ENCODE measurements at regions not wholly inside any gene's neighbourhood (a gene's known extent, or its start where the extent isn't known, plus 50 kb on each side); places are given as distances from the start of the nearest gene placed in this dataset.
"Not testable (repeated sequence)": the region's sequence is repeated elsewhere in the genome, so short reads cannot be mapped to it uniquely, and the experiment has no call there.

- no peak for DNase-seq
These were observed 84.7 kb upstream of the SIRPA start for GRCh38 chr20:1810572-1810925.

DNA sequence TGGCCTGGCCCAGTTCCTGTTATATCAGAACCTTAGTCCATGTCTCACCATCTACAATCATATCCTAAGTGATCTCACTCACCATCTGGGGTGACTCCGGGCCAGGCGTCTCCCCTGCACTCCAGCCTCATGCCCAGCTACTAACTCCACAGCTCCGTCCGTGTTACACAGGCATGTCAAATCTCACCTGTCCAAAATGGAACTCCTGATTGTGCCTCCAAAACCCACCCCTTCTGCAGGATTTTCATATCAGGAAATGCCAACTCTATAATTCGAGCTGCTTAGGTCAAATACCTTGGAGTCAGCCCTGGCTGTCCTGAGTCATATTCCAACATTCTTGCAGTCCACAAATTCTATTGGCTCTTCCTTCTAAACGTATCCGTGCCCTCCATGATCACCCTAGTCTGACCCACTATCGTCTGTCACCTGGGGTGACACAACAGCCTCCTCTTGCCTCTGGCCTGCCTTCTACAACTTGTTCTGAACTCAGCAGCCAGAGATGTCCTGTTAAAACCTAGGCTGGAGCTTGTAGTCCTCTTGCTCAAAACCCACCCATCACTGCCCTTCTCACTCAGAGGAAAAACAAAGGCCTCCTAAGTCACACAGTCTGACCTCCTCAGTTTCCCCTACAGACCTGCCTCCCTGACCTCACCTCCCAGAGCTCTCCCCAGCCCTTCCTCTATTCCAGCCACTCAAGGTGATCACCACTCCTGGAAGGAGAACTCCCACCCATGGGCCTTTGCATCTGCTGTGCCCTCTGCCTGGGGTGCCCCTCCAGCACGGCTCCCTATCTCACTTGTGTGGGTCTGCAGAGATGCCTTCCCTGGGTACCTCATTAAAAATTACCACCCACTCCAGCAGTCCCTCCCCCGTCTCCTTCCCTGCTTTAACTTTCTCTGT lies 85.3 kb upstream of the SIRPA start:
- DNase-seq: no peak

DNA sequence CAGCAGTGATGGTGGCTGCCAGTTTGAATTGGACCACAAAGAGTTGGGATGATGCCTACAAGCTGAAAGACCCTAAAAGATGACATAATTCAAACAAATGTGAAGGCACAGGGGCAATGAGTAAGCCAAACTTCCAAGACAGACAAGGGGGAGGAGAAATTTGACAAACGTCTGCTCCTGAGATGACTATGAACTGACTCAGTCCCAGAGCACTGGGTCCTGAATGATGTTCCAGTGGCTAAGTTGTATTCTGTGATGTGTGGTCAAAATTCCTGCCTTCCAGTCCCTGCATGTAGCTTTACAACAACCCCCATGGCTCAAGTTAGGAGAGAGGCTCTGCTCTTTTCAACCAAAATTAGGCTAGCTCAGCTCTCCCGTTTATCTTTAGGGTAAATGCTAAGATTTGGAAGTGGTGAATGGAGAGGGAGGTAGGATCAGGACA lies 86.1 kb upstream of the SIRPA start:
- DNase-seq: no peak

DNA sequence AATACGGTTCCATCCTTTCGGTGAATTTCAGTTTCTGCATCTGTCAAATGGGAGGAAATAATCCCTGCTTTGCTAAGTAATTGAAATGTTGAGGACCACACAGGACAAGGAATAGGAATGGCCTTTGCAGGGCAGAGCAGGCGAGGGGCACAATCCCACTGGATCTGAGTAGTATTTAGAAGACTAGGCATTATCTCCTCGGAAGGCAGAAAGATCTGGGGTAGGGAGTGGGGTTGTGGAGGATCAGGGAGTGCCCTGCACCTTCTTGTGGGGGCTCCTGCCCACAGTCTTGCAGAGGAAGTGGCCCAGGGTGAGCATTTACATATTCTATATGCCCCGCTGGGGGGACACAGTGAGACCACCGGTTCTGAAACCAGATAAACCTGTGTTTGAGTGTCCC lies 87.1 kb upstream of the SIRPA start:
- no peak for DNase-seq

DNA sequence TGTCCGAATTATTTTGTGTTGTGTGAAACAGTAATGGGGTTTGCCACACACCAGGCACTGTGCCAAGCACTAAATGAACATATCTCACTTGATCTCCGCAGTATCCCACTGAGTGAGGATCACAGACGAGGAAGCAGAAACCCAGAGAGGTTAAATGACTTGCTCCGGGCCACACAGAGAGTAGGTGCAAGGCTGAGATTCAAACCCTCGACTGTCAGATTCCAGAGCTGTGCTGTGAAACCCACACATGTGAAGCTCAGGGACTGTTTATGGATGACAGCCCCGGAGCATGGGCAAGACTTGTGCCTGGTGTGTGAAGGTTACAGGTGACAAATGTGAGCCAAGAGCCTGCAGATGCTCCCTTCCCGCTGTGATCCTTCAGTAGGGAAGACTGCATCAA lies 87.8 kb upstream of the SIRPA start:
- DNase-seq: no peak

- DNase-seq: no peak
These were observed 88.8 kb upstream of the SIRPA start for GRCh38 chr20:1806456-1806855.

DNA sequence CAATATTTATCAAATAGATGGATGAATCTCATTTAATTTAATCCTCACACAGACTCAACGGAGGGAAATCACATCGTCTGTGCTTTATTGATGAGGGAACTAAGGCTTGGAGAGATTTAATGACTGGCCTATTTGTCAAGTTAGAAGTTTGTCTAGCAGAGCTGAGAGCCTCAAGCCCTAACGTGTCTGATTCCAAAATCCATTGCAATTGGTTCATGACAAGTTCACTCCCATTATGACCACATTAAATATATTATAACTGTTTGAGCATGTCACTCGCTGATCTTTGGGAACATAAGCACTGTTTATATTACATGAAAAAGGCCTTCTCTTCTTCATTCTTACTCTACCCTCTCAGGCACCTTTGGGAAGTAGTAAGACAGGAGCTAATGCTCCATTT lies 89.4 kb upstream of the SIRPA start:
- no peak for DNase-seq

GRCh38 chr20:1805161-1805581 lies 90.0 kb upstream of the SIRPA start:
- no peak for DNase-seq

- no peak for DNase-seq
These were observed 90.7 kb upstream of the SIRPA start for GRCh38 chr20:1804554-1804956.

DNA sequence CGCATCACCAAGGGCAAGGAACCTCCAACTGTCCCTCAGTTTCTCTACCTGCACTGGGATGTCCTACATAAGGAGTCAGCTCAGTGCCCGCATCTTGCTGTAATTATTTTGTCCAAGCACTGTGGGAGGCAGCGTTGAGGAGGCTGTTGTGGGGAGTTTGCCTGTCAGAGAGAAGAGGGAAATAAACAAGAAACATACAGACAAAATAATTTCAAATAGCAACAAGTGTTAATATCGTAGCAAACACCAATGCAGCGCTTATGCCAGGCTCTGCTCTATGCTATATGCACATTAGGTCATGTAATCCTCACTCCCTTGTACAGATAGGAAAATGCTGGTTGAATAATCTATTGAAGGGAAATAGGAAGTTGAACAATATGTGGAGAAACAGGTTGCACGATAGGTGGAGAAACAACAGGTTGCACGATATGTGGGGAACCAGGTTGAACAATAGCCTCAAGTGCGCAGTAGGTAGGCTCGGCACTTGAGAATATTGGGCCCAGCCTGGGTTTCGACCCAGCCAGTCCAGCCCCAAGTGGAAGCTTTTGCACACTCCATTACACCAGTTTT lies 91.2 kb upstream of the SIRPA start:
- no peak for DNase-seq

GRCh38 chr20:1803061-1803931 lies 91.9 kb upstream of the SIRPA start:
- peak; percentile 84 to 88 for DNase-seq

- DNase-seq: peak; percentile 64 to 70
These were observed 92.7 kb upstream of the SIRPA start for GRCh38 chr20:1802385-1803060.

GRCh38 chr20:1801929-1802306 lies 93.3 kb upstream of the SIRPA start:
- DNase-seq: no peak

GRCh38 chr20:1801225-1801928 lies 93.8 kb upstream of the SIRPA start:
- peak in 1 of 2 experiments; percentile 26 for DNase-seq

GRCh38 chr20:1800777-1801176 lies 94.4 kb upstream of the SIRPA start:
- peak; percentile 47 to 72 for DNase-seq

DNA sequence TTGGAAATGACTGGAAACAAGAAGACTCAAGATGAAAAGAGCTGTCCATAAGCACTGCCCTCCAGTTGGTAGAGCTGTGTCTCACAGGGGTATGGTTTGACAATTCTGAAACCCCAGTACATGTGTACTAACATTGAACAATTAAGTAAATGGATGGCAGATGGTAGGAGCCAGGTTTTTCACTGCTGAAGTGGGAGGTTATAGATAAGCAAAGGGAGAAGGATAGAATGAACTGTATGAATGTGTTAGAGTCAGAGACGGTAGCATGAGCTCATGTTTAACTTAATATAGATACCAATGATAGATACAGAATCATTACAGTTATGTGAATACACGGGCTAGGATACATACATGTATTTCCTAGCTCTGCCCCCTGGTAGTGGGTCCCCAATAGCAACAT lies 95.0 kb upstream of the SIRPA start:
- no peak for DNase-seq

DNA sequence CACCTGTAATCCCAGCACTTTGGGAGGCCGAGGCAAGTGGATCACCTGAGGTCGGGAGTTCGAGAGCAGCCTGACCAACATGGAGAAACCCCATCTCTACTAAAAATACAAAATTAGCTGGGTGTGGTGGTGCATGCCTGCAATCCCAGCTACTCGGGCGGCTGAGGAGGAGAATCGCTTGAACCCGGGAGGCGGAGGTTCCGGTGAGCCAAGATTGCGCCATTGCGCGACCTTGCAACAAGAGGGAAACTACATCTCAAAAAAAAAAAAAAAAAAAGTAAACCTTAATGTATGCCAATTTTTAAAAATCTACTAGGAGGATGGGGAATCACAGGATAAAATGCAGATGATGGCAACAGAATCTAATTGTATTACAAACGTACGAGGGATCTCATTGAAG lies 95.5 kb upstream of the SIRPA start:
- not testable (repeated sequence) for DNase-seq

DNA sequence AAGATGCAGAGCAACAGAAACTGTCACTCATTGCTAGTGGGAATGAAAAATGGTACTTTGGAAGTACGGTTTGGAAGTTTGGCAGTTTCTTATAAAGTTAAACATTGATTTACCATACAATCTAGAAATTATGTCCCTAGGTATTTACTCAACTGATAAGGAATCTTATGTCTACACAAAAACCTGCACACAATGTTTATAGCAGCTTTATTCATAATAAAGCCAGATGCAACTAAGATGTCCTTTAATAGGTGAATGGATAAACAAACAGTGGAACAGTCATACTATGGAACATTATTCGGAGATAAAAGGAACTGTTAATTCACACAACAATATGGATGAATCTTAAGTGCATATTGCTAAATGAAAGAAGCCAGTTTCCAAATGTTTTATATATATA lies 96.2 kb upstream of the SIRPA start:
- no peak for DNase-seq

DNA sequence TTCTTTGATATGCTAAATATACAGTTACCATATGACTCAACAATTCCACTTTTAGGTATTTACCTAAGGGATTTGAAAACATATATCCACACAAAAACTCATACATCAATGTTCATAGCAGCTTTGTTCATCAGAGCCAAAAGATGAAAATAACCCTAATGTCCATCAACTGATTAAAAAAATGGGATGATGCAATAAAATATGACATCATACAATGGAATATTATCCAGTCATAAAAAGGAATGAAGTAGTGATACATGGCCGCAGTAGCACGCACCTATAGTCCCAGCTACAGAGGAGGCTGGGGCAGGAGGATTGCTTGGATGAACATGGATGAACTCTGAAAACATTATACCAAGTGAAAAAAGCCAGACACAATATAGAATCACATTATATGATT lies 101.4 kb upstream of the SIRPA start:
- DNase-seq: no peak

DNA sequence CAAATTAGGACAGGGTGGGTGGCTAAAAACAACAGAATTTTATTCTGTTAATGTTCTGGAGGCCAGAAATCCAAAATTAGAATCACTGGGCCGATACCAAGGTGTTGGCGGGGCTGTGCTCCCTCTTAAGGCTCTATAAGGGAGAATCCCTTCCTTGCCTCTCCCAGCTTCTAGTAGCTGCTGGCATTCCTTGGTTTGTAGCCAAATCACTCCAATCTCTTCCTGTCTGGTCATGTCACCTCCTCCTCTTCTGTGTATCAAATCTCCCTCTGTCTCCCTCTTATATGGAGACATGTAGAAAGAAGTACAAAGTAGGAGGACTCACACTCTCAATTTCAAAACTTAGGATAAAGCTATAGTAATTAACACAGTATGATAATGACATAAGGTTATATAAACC lies 102.9 kb upstream of the SIRPA start:
- no peak for DNase-seq

GRCh38 chr20:1790386-1790785 lies 104.8 kb upstream of the SIRPA start:
- no peak for DNase-seq

- DNase-seq: no peak
These were observed 107.2 kb upstream of the SIRPA start for GRCh38 chr20:1788044-1788443.

Measured in AML-193 (cell line).